Activated CD8-positive, alpha-beta T cell treated with anti-CD3 and anti-CD28 coated beads for 36 hours (primary cell): ENCODE measurements at regions not wholly inside any gene's neighbourhood (a gene's known extent, or its start where the extent isn't known, plus 50 kb on each side); places are given as distances from the start of the nearest gene placed in this dataset.
"Not testable (repeated sequence)": the region's sequence is repeated elsewhere in the genome, so short reads cannot be mapped to it uniquely, and the experiment has no call there.

Experiments used
- ATAC-seq: fragments of 200-7000 bp; cut with Tn5 transposase; one replicate; pipeline ENCODE4 v1.10.0; 2021; ENCODE audit warnings: mild to moderate bottlenecking, moderate library complexity
- CTCF ChIA-PET: fragments of 350-600 bp; sonication (Branson Sonifier 250); formaldehyde crosslinking; loops from one replicate; lab custom pipeline; 2021; ENCODE audit warnings: antibody characterized with exemption; lab: Charles Lee
- POLR2A ChIA-PET: fragments of 350-600 bp; sonication (Branson Sonifier 250); formaldehyde crosslinking; loops from one replicate; lab custom pipeline; 2021; ENCODE audit warnings: antibody characterized with exemption; lab: Charles Lee
- DNase-seq: peaks from one replicate; pipeline ENCODE4 v3.0.0-alpha.2; 2020
- H3K27ac Mint-ChIP-seq: one replicate; pipeline ENCODE4 v1.8.0; 2021; ENCODE audit warnings: mild to moderate bottlenecking, mixed read lengths
- H3K27me3 Mint-ChIP-seq: one replicate; pipeline ENCODE4 v1.8.0; 2021; ENCODE audit warnings: mixed read lengths
- H3K36me3 Mint-ChIP-seq: one replicate; pipeline ENCODE4 v1.8.0; 2021; ENCODE audit warnings: low read depth, mixed read lengths
- H3K4me1 Mint-ChIP-seq: one replicate; pipeline ENCODE4 v1.8.0; 2021; ENCODE audit warnings: low read depth, mixed read lengths
- H3K4me3 Mint-ChIP-seq: one replicate; pipeline ENCODE4 v1.8.0; 2021; ENCODE audit warnings: mild to moderate bottlenecking, moderate library complexity, mixed read lengths
- H3K9me3 Mint-ChIP-seq: one replicate; pipeline ENCODE4 v1.8.0; 2021; ENCODE audit warnings: mixed read lengths
- CTCF ChIP-seq: fragments of 200-600 bp; IDR thresholded peaks from one replicate; pipeline ENCODE4 v1.8.0; 2022; ENCODE audit warnings: antibody characterized with exemption, mild to moderate bottlenecking
- intact Hi-C: fragments of 100-400 bp; cut with micrococcal nuclease; formaldehyde crosslinking; loops from one replicate; pipeline ENCODE4 v1.10.0; 2022

- Mint-ChIP-seq H3K27ac (no peak overlapping the region), H3K9me3 (no peaks in the 10 kb centered on the region), H3K36me3 (no peaks in the 10 kb centered on the region), H3K4me3 (no peak overlapping the region), H3K27me3 (no peaks in the 10 kb centered on the region), H3K4me1 (no peaks in the 10 kb centered on the region)
- no peak for TF ChIP-seq CTCF
- intact Hi-C loops = no loop called here
- CTCF ChIA-PET = no interaction called here
- DNase-seq (no peak), ATAC-seq (no peak)
- POLR2A ChIA-PET = no interaction called here
Measured at GRCh38 chr20:8996817-8997512, 71.9 kb upstream of the PLCB4 start.

- peaks cover 3% of the 10 kb centered on the region for H3K9me3 Mint-ChIP-seq
- intact Hi-C loops = no loop called here
- no peaks in the 10 kb centered on the region for H3K4me1 Mint-ChIP-seq
- CTCF ChIA-PET = no interaction called here
- no peak overlapping the region for H3K27ac Mint-ChIP-seq
- POLR2A ChIA-PET = no interaction called here
- H3K36me3 Mint-ChIP-seq = no peaks in the 10 kb centered on the region
- no peaks in the 10 kb centered on the region for H3K27me3 Mint-ChIP-seq
- TF ChIP-seq CTCF = no peak
- ATAC-seq (no peak), DNase-seq (no peak)
- H3K4me3 Mint-ChIP-seq = no peak overlapping the region
Measured at GRCh38 chr20:8997701-8998117, 71.2 kb upstream of the PLCB4 start.

GRCh38 chr20:9011121-9011520, 57.8 kb upstream of the PLCB4 start:
- no peaks in the 10 kb centered on the region for H3K9me3 Mint-ChIP-seq
- no peaks in the 10 kb centered on the region for H3K36me3 Mint-ChIP-seq

GRCh38 chr20:9015232-9015983, 53.5 kb upstream of the PLCB4 start:
- CTCF ChIA-PET, H3K4me3 Mint-ChIP-seq, H3K9me3 Mint-ChIP-seq, ATAC-seq, H3K27me3 Mint-ChIP-seq, POLR2A ChIA-PET, H3K27ac Mint-ChIP-seq, intact Hi-C loops, DNase-seq, H3K36me3 Mint-ChIP-seq, H3K4me1 Mint-ChIP-seq: not testable (repeated sequence)

More at GRCh38 chr20:9011121-9011520, 57.8 kb upstream of the PLCB4 start:
- ATAC-seq (no peak), DNase-seq (no peak)
- no peak overlapping the region for H3K4me3 Mint-ChIP-seq
- POLR2A ChIA-PET = no interaction called here
- CTCF ChIA-PET = no interaction called here
- no peaks in the 10 kb centered on the region for H3K4me1 Mint-ChIP-seq
- no peak for TF ChIP-seq CTCF
- H3K27me3 Mint-ChIP-seq = no peaks in the 10 kb centered on the region
- no peak overlapping the region for H3K27ac Mint-ChIP-seq
- intact Hi-C loops = no loop called here

- POLR2A ChIA-PET = no interaction called here
Measured at GRCh38 chr20:9015984-9016324, 52.9 kb upstream of the PLCB4 start.

More at GRCh38 chr20:9015984-9016324, 52.9 kb upstream of the PLCB4 start:
- Mint-ChIP-seq H3K9me3 (no peaks in the 10 kb centered on the region), H3K4me1 (no peaks in the 10 kb centered on the region), H3K27me3 (no peaks in the 10 kb centered on the region), H3K4me3 (no peak overlapping the region), H3K36me3 (no peaks in the 10 kb centered on the region), H3K27ac (no peak overlapping the region)
- TF ChIP-seq CTCF = no peak
- CTCF ChIA-PET = no interaction called here
- ATAC-seq = no peak
- no peak for DNase-seq
- intact Hi-C loops = no loop called here
